Neural progenitor cell (in vitro differentiated cells): ENCODE measurements at regions not wholly inside any gene's neighbourhood (a gene's known extent, or its start where the extent isn't known, plus 50 kb on each side); places are given as distances from the start of the nearest gene placed in this dataset.

Experiments
- DNase-seq: peaks from one replicate; pipeline ENCODE4 v3.0.0-alpha.2; 2016; ENCODE audit warnings: low spot score
- H2AFZ ChIP-seq: fragments of 200-600 bp; sonication (generic); replicated peaks from 2 replicates; pipeline ENCODE4 v1.6.1; 2016; ENCODE audit warnings: antibody characterized with exemption
- H3F3A ChIP-seq: fragments of 200-600 bp; sonication (generic); 2 replicates; pipeline ENCODE4 v1.6.1; 2016; ENCODE audit warnings: antibody characterized with exemption, low read depth
- H3K27ac ChIP-seq: fragments of 200-600 bp; sonication (generic); 2 replicates; pipeline ENCODE4 v1.5.1; 2016; ENCODE audit warnings: mild to moderate bottlenecking
- H3K27me3 ChIP-seq: fragments of 200-600 bp; sonication (generic); 2 replicates; pipeline ENCODE4 v1.6.1; 2016; ENCODE audit warnings: mild to moderate bottlenecking, moderate library complexity
- H3K36me3 ChIP-seq: fragments of 200-600 bp; sonication (generic); 2 replicates; pipeline ENCODE4 v1.5.1; 2016
- H3K4me1 ChIP-seq: fragments of 200-600 bp; sonication (generic); 2 replicates; pipeline ENCODE4 v1.6.1; 2016; ENCODE audit warnings: mixed run types
- H3K4me2 ChIP-seq: fragments of 200-600 bp; sonication (generic); 2 replicates; pipeline ENCODE4 v1.6.1; 2016
- H3K4me3 ChIP-seq: fragments of 200-600 bp; sonication (generic); 2 replicates; pipeline ENCODE4 v1.5.1; 2016
- H3K79me2 ChIP-seq: fragments of 200-600 bp; sonication (generic); 2 replicates; pipeline ENCODE4 v1.6.1; 2016; ENCODE audit warnings: low read depth
- H3K9ac ChIP-seq: fragments of 200-600 bp; sonication (generic); 2 replicates; pipeline ENCODE4 v1.6.1; 2016
- H3K9me3 ChIP-seq: fragments of 200-600 bp; sonication (generic); 2 replicates; pipeline ENCODE4 v1.5.1; 2016; ENCODE audit warnings: low read depth
- H4K20me1 ChIP-seq: fragments of 200-600 bp; sonication (generic); 2 replicates; pipeline ENCODE4 v1.6.1; 2016; ENCODE audit warnings: low read depth
- H3K27ac Mint-ChIP-seq: 3 replicates; pipeline ENCODE4 v1.8.0; 2021; ENCODE audit warnings: mixed read lengths
- H3K27me3 Mint-ChIP-seq: 2 replicates; pipeline ENCODE4 v1.8.0; 2022; ENCODE audit warnings: low read depth, mild to moderate bottlenecking, inconsistent platforms, moderate library complexity, mixed read lengths; ENCODE audit not compliant: insufficient read depth
- H3K36me3 Mint-ChIP-seq: 3 replicates; pipeline ENCODE4 v1.8.0; 2021; ENCODE audit warnings: mixed read lengths
- H3K4me1 Mint-ChIP-seq: 3 replicates; pipeline ENCODE4 v1.8.0; 2021; ENCODE audit warnings: mixed read lengths
- H3K4me3 Mint-ChIP-seq: 3 replicates; pipeline ENCODE4 v1.8.0; 2021; ENCODE audit warnings: mild to moderate bottlenecking, moderate library complexity, mixed read lengths
- H3K9me3 Mint-ChIP-seq: 3 replicates; pipeline ENCODE4 v1.8.0; 2020; ENCODE audit warnings: mixed read lengths
- EZH2 ChIP-seq: fragments of 200-600 bp; sonication (generic); IDR thresholded peaks from 2 replicates; pipeline ENCODE4 v1.6.1; 2017; ENCODE audit warnings: antibody characterized with exemption, mild to moderate bottlenecking, moderate library complexity
- EZH2phosphoT487 ChIP-seq: fragments of 200-600 bp; sonication (generic); IDR thresholded peaks from 2 replicates; pipeline ENCODE4 v1.6.1; 2017; ENCODE audit warnings: antibody characterized with exemption
- TF ChIP-seq, protein P1 (sequence below): fragments of 200-600 bp; sonication (generic); IDR thresholded peaks from 2 replicates; pipeline ENCODE4 v1.5.1; 2017; ENCODE audit warnings: antibody characterized with exemption, mild to moderate bottlenecking

DNA sequence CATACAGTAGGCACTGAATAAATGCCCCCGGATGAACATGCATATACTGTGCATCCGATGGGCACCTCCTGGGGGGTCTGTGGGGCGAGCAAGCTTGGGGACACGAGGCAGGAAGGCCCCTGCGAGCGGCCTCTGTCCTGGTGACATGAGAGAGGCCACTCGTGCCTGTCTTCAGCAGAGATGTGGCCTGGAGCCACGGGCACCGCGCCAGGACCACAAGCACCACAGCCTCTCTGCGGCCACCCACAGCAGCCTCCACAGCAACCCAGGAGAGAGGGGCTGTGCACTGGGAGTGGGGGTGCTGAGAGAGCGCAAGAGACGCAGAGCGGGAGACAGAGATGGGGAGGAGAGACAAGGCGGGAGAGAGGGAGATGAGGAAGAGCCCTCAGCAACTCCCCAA lies 118.5 kb downstream of the RFLNA start:
- Histone ChIP-seq H3K9me3 (no peaks in the 10 kb centered on the region), H3K4me3 (no peak overlapping the region), H3K27me3 (no peaks in the 10 kb centered on the region), H3K79me2 (peaks cover 7% of the 10 kb centered on the region), H2AFZ (no peak overlapping the region), H4K20me1 (peaks cover 21% of the 10 kb centered on the region), H3K27ac (no peak overlapping the region), H3K4me2 (no peak overlapping the region), H3F3A (no peaks in the 10 kb centered on the region), H3K36me3 (no peaks in the 10 kb centered on the region), H3K4me1 (peaks cover 18% of the 10 kb centered on the region), H3K9ac (no peak overlapping the region)
- DNase-seq: no peak
- Mint-ChIP-seq H3K9me3 (no peaks in the 10 kb centered on the region), H3K27ac (no peak overlapping the region), H3K4me3 (no peak overlapping the region), H3K36me3 (peaks cover 14% of the 10 kb centered on the region), H3K27me3 (peaks cover 6% of the 10 kb centered on the region), H3K4me1 (peaks cover 32% of the 10 kb centered on the region)
- TF ChIP-seq EZH2: no peak
- TF ChIP-seq, protein P1, sequence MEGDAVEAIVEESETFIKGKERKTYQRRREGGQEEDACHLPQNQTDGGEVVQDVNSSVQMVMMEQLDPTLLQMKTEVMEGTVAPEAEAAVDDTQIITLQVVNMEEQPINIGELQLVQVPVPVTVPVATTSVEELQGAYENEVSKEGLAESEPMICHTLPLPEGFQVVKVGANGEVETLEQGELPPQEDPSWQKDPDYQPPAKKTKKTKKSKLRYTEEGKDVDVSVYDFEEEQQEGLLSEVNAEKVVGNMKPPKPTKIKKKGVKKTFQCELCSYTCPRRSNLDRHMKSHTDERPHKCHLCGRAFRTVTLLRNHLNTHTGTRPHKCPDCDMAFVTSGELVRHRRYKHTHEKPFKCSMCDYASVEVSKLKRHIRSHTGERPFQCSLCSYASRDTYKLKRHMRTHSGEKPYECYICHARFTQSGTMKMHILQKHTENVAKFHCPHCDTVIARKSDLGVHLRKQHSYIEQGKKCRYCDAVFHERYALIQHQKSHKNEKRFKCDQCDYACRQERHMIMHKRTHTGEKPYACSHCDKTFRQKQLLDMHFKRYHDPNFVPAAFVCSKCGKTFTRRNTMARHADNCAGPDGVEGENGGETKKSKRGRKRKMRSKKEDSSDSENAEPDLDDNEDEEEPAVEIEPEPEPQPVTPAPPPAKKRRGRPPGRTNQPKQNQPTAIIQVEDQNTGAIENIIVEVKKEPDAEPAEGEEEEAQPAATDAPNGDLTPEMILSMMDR: no peak

DNA sequence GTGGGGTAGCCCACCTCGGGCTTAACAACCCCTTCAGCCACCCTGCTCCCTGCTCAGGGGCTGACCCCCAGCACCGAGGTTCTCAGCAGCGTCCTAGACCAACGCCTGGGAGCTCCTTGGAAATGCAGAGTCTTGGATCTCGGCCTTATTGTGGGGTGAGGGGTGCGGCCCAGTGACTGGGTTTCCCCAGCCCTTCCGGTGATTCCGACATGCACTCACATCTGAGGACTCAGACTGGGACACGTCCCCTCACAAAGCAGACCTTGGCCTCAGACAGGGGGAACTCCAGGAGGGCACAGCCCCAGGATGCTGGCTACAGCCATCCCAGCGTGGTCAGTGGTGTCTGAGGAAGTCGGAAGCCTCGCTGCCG lies 117.7 kb downstream of the RFLNA start:
- no peak for DNase-seq
- Mint-ChIP-seq H3K4me3 (no peak overlapping the region), H3K9me3 (no peaks in the 10 kb centered on the region), H3K27me3 (peaks cover 6% of the 10 kb centered on the region), H3K36me3 (peaks cover 12% of the 10 kb centered on the region), H3K27ac (peak overlapping the region; percentile 76), H3K4me1 (peaks cover 32% of the 10 kb centered on the region)
- TF ChIP-seq, protein P1: no peak
- no peak for TF ChIP-seq EZH2
- TF ChIP-seq EZH2phosphoT487: no peak
- Histone ChIP-seq H4K20me1 (peaks cover 21% of the 10 kb centered on the region), H3K9me3 (no peaks in the 10 kb centered on the region), H3K27ac (no peak overlapping the region), H3K4me1 (peaks cover 18% of the 10 kb centered on the region), H3K9ac (no peak overlapping the region), H2AFZ (no peak overlapping the region), H3K79me2 (peaks cover 6% of the 10 kb centered on the region), H3K4me2 (no peak overlapping the region), H3F3A (no peaks in the 10 kb centered on the region), H3K36me3 (no peaks in the 10 kb centered on the region), H3K4me3 (no peak overlapping the region), H3K27me3 (no peaks in the 10 kb centered on the region)

DNA sequence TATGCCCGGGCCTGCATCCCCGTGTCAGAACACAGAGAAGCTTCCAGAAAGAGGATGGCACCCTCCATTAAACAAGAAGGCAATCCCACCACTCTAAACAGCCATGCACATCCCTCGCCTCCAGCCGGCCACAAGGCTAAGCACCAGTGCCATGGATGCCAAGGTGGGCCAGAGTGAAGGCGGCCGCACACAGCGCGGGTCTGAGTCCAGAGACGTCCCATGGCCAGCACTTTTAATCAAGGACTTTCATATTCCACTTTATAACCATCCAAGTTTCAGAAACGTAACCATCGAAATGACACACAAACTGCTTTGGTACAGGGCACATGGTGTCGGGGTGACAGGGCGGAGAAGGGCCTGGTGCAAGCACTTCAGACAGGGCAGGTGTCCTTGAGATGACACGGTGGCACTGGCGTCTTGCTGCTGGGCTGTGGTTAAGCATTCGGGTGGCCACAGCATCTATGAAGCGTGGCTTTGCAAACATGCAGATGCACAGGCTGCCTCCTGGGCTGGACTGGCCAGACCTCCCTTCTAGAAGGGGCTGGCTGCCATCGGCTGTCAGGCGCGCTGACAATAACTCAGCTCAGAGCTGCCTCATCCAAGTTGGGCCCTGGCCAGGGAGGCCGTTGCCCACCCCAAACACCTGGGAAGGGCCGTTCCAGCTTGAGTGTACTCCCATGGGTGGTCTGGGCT lies 117.2 kb downstream of the RFLNA start:
- Histone ChIP-seq H3K4me1 (peaks cover 18% of the 10 kb centered on the region), H3K36me3 (no peaks in the 10 kb centered on the region), H4K20me1 (peaks cover 21% of the 10 kb centered on the region), H3K9me3 (no peaks in the 10 kb centered on the region), H3K27ac (no peak overlapping the region), H3K79me2 (peaks cover under 1% of the 10 kb centered on the region), H3K4me2 (no peak overlapping the region), H3F3A (no peaks in the 10 kb centered on the region), H3K27me3 (no peaks in the 10 kb centered on the region), H2AFZ (no peak overlapping the region), H3K4me3 (no peak overlapping the region), H3K9ac (no peak overlapping the region)
- H3K36me3 Mint-ChIP-seq: peaks cover 6% of the 10 kb centered on the region
- H3K4me1 Mint-ChIP-seq: peaks cover 32% of the 10 kb centered on the region
- peak overlapping the region; percentile 33 for H3K27ac Mint-ChIP-seq
- H3K9me3 Mint-ChIP-seq: no peaks in the 10 kb centered on the region
- DNase-seq: no peak
- no peak overlapping the region for H3K4me3 Mint-ChIP-seq
- H3K27me3 Mint-ChIP-seq: peaks cover 3% of the 10 kb centered on the region
- TF ChIP-seq EZH2: no peak
- TF ChIP-seq, protein P1: no peak
- TF ChIP-seq EZH2phosphoT487: no peak
